C4-2B (cell line): ENCODE measurements at regions not wholly inside any gene's neighbourhood (a gene's known extent, or its start where the extent isn't known, plus 50 kb on each side); places are given as distances from the start of the nearest gene placed in this dataset.

Source experiments
- H3K27ac ChIP-seq: fragments of 450-650 bp; 2 replicates; pipeline ENCODE4 v1.5.1; 2017
- ZFX ChIP-seq: fragments of 450-650 bp; IDR thresholded peaks from 2 replicates; pipeline ENCODE4 v1.6.1; 2017
- TF ChIP-seq, protein P1 (sequence below): fragments of 450-650 bp; conservative IDR thresholded peaks from 2 replicates; pipeline ENCODE4 v1.5.1; 2017; ENCODE audit warnings: mild to moderate bottlenecking

DNA sequence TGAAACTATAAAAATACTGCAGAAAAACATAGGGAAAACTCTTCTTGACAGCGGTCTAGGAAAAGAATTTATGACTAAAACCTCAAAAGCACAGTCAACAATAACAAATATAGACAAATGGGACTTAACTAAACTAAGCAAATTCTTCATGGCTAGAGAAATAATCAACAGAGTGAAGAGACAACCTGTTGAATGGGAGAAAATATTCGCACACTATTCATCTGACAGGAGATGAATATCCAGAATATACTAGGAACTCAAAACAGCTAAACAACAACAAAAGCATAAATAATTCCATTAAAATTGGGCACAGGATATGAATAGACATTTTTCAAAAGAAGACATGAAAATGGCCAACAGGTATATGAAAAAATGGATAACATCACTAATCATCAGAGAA, 303.6 kb upstream of the PRR20A start:
- TF ChIP-seq, protein P1, sequence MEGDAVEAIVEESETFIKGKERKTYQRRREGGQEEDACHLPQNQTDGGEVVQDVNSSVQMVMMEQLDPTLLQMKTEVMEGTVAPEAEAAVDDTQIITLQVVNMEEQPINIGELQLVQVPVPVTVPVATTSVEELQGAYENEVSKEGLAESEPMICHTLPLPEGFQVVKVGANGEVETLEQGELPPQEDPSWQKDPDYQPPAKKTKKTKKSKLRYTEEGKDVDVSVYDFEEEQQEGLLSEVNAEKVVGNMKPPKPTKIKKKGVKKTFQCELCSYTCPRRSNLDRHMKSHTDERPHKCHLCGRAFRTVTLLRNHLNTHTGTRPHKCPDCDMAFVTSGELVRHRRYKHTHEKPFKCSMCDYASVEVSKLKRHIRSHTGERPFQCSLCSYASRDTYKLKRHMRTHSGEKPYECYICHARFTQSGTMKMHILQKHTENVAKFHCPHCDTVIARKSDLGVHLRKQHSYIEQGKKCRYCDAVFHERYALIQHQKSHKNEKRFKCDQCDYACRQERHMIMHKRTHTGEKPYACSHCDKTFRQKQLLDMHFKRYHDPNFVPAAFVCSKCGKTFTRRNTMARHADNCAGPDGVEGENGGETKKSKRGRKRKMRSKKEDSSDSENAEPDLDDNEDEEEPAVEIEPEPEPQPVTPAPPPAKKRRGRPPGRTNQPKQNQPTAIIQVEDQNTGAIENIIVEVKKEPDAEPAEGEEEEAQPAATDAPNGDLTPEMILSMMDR: no peak
- TF ChIP-seq ZFX: no peak

DNA sequence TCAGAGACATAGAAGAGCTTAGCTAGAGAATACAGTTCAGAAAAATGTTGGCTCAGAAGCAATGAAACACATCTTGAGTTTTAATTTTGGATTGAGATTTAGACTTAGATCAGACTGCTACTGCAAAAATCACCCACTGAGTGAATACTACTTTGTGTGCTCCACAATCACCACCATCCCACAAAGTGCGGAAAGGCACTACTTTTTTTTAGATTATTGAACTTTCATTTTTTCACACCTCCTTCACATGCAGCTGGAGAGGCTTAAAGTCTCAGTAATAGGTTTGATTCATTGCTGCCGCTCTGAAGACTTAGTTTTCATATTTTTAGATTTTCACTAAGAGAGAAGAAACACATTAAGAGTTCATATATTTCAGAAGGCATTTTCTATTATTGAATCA, 289.9 kb upstream of the PRR20A start:
- TF ChIP-seq, protein P1: no peak
- TF ChIP-seq ZFX: no peak
- no peak overlapping the region for H3K27ac ChIP-seq

More for the DNA sequence above, 303.6 kb upstream of the PRR20A start:
- H3K27ac ChIP-seq: no peak overlapping the region

DNA sequence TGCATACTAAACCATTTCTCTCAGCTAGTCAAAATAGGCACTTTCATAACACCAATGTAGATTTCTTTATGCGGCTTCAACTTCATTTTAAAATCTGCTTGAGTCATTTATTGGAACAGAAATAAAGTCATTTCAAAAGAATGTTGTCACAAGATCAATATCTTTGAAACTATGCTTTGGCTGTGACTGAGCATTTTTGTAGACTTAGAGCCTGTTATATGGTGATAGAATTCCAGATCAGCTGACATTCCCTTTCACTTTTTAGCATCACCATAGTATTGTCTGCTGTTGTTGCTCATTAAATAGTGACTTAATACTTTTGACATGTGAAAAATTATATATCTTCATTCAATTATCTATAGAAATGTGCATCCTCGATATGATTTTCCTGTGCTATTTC, 279.2 kb upstream of the PRR20A start:
- TF ChIP-seq ZFX: no peak
- TF ChIP-seq, protein P1: no peak
- no peak overlapping the region for H3K27ac ChIP-seq

DNA sequence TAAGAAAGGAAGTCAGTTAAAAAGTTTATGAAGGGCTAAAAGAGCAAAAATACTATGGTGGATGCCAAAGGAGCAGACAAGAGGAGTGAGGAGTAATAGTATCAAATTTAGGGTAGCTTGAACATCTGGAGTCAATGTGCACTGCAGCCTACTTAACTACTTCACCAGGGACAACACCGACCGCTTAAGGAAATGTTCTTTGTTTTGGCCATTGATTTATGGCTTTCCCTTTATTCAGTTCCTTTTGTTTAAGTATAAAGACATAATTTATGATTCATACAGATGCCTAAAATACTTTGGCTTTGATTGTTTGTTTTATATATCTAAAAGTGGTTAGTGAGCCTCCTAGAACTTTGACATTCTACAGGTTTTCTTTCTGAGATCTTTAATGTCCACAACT, 276.3 kb upstream of the PRR20A start:
- H3K27ac ChIP-seq: no peak overlapping the region
- TF ChIP-seq, protein P1: no peak
- no peak for TF ChIP-seq ZFX

DNA sequence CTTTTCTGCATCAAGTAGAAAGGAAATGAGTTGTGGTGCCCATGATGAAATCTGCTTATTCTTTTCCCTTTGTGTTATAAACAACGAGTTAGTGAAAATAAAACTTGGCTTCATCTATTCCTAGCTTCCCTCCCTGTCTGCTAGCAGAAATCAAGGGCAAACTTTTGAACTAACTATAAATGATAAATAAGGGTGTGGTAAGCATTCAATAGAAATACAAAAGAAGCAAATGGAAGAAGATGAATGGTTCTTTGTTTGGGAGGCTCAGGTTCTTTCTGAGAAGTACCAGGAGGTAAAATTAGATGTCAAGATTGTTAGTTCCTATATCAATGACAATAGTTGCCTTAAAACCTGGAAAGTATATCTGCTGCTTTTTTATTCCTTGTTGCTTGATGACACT, 275.3 kb upstream of the PRR20A start:
- no peak overlapping the region for H3K27ac ChIP-seq
- TF ChIP-seq ZFX: no peak
- TF ChIP-seq, protein P1: no peak

DNA sequence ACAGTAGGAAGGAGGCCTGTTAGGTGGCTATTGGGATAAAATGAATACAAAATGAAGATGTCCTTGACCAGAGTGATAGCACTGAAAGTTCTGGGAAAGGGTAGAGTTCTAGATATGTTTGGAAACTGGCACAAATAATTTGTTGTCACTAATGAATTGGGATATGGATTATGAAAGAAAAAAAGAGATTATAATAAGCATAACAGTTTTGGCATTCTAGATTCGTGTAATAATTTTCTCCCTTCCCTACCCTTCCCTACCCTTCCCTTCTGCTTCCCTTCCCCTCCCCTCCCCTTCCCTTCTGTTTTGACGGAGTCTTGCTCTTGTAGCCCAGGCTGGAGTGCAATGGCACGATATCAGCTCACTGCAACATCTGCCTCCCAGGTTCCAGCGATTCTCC, 271.0 kb upstream of the PRR20A start:
- no peak overlapping the region for H3K27ac ChIP-seq
- TF ChIP-seq, protein P1: no peak
- TF ChIP-seq ZFX: no peak

DNA sequence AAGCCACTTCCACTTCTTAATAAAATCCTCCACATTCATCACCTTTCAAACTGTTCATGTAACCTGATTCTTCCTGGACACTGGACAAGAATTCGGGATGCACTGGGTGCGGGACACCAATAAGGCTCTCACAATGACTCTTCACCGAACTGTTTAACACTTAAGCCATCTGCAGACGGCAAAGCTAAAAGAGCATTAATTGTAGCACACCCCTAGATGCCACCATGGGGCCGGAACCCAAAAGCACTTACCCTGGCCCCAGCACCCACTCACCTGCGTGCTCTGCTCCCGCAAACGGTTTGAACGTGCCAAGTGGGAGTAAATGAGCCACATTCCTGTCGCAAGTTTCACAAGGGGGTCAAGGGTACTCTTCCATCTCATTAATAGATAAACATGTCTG, 254.3 kb upstream of the PRR20A start:
- TF ChIP-seq, protein P1: no peak
- no peak for TF ChIP-seq ZFX
- H3K27ac ChIP-seq: no peak overlapping the region
